ENCODE measurements at regions not wholly inside any gene's neighbourhood (a gene's known extent, or its start where the extent isn't known, plus 50 kb on each side); places are given as distances from the start of the nearest gene placed in this dataset.
A peak's percentile ranks its signal among the peaks of the same experiment; 100 is the strongest.

- no peaks in the 10 kb centered on the region for H3K27me3 ChIP-seq
- peaks cover 0 to 9% (median 7%) of the 10 kb centered on the region in 4 donors for H3K4me1 ChIP-seq
- DNase-seq (peak; percentile 62 to 72), ATAC-seq (ENCODE audit: low FRiP score in 2 of 2) (peak; percentile 64 to 77)
- H3K4me3 ChIP-seq, result no peak overlapping the region
- 44 to 72% methylated on average over 21 to 22 of the region's 22 CpGs for WGBS, 2 donors
- H3K9me3 ChIP-seq, result no peaks in the 10 kb centered on the region
- TF ChIP-seq POLR2AphosphoS5 (IDR thresholded peaks at IDR 0.05) (no peak), EP300 (IDR thresholded peaks at IDR 0.05) (no peak), POLR2A (IDR thresholded peaks at IDR 0.05) (no peak)
- no peak overlapping the region for H3K27ac ChIP-seq
- H3K36me3 ChIP-seq, result no peaks in the 10 kb centered on the region
Measured at GRCh38 chr5:171614971-171615653, 170.5 kb upstream of the SMIM23 start.

GRCh38 chr5:171615705-171616640 is 169.6 kb upstream of the SMIM23 start:
- H3K36me3 ChIP-seq, result no peaks in the 10 kb centered on the region
- TF ChIP-seq POLR2A (IDR thresholded peaks at IDR 0.05) (no peak), CTCF (IDR thresholded peaks at IDR 0.05) (no peak), POLR2AphosphoS5 (IDR thresholded peaks at IDR 0.05) (no peak), EP300 (IDR thresholded peaks at IDR 0.05) (no peak)
- no peaks in the 10 kb centered on the region for H3K27me3 ChIP-seq
- no peaks in the 10 kb centered on the region for H3K9me3 ChIP-seq
- H3K4me3 ChIP-seq, result no peak overlapping the region
- DNase-seq, result no peak
- peaks cover 0 to 9% (median 7%) of the 10 kb centered on the region in 4 donors for H3K4me1 ChIP-seq
- no peak overlapping the region for H3K27ac ChIP-seq
- WGBS, 2 donors, result 52 to 56% methylated on average over 8 to 22 of the region's 22 CpGs
- no peak for ATAC-seq (ENCODE audit: low FRiP score in 2 of 2)

- Histone ChIP-seq H3K4me1 (peaks cover 0 to 9% (median 7%) of the 10 kb centered on the region in 4 donors), H3K27ac (no peak overlapping the region), H3K36me3 (no peaks in the 10 kb centered on the region), H3K4me3 (no peak overlapping the region), H3K27me3 (no peaks in the 10 kb centered on the region), H3K9me3 (no peaks in the 10 kb centered on the region)
- WGBS, 2 donors, result 87 to 96% methylated on average over 9 of the region's 12 CpGs
- DNase-seq, result no peak
- TF ChIP-seq POLR2A (IDR thresholded peaks at IDR 0.05), result no peak
- no peak for TF ChIP-seq EP300 (IDR thresholded peaks at IDR 0.05)
- no peak for TF ChIP-seq POLR2AphosphoS5 (IDR thresholded peaks at IDR 0.05)
- no peak for TF ChIP-seq CTCF (IDR thresholded peaks at IDR 0.05)
- no peak for ATAC-seq (ENCODE audit: low FRiP score in 2 of 2)
Measured at GRCh38 chr5:171617266-171617665, 168.4 kb upstream of the SMIM23 start.

GRCh38 chr5:171617817-171618591 is 167.6 kb upstream of the SMIM23 start:
- no peak for TF ChIP-seq POLR2AphosphoS5 (IDR thresholded peaks at IDR 0.05)
- TF ChIP-seq CTCF (IDR thresholded peaks at IDR 0.05), result no peak
- no peak for TF ChIP-seq EP300 (IDR thresholded peaks at IDR 0.05)
- no peak for TF ChIP-seq POLR2A (IDR thresholded peaks at IDR 0.05)
- no peak overlapping the region for H3K4me3 ChIP-seq
- H3K27ac ChIP-seq, result no peak overlapping the region
- DNase-seq (no peak), ATAC-seq (ENCODE audit: low FRiP score in 2 of 2) (no peak)
- H3K9me3 ChIP-seq, result no peaks in the 10 kb centered on the region
- H3K4me1 ChIP-seq, result peaks cover 0 to 9% (median 7%) of the 10 kb centered on the region in 4 donors
- WGBS, 2 donors, result 88 to 91% methylated on average over 14 to 19 of the region's 19 CpGs
- H3K36me3 ChIP-seq, result no peaks in the 10 kb centered on the region
- no peaks in the 10 kb centered on the region for H3K27me3 ChIP-seq

- ATAC-seq (ENCODE audit: low FRiP score in 2 of 2), result no peak
- no peak for DNase-seq
- Histone ChIP-seq H3K4me1 (peaks cover 0 to 12% (median 7%) of the 10 kb centered on the region in 4 donors), H3K9me3 (no peaks in the 10 kb centered on the region), H3K27ac (no peak overlapping the region), H3K27me3 (no peaks in the 10 kb centered on the region), H3K4me3 (no peak overlapping the region), H3K36me3 (no peaks in the 10 kb centered on the region)
- TF ChIP-seq POLR2AphosphoS5 (IDR thresholded peaks at IDR 0.05) (no peak), EP300 (IDR thresholded peaks at IDR 0.05) (no peak), POLR2A (IDR thresholded peaks at IDR 0.05) (no peak), CTCF (IDR thresholded peaks at IDR 0.05) (no peak)
- WGBS, 2 donors, result 50 to 69% methylated on average over 2 to 7 of the region's 7 CpGs
Measured at GRCh38 chr5:171619196-171619595, 166.4 kb upstream of the SMIM23 start.
